Prostate gland (tissue), 2 donors: ENCODE measurements at regions not wholly inside any gene's neighbourhood (a gene's known extent, or its start where the extent isn't known, plus 50 kb on each side); places are given as distances from the start of the nearest gene placed in this dataset.
"Not testable (repeated sequence)": the region's sequence is repeated elsewhere in the genome, so short reads cannot be mapped to it uniquely, and the experiment has no call there.

Experiments used
- DNase-seq: peaks from one replicate; pipeline ENCODE4 v3.0.0-alpha.2; 2019; ENCODE audit warnings: low spot score
- H3K27ac ChIP-seq, 2 donors: fragments of 200-600 bp; sonication (generic); 2 replicates each; pipeline ENCODE4 v1.5.1; 2017 to 2019
- H3K27me3 ChIP-seq: fragments of 200-600 bp; sonication (generic); replicated peaks from 2 replicates; pipeline ENCODE4 v1.5.1; 2019; ENCODE audit not compliant: insufficient read depth
- H3K36me3 ChIP-seq, 2 donors: fragments of 200-600 bp; sonication (generic); 1 replicate in 1 of 2; 2 replicates in 1 of 2; pipeline versions ENCODE4 v1.5.1 to v1.8.1; 2017 to 2019
- H3K4me1 ChIP-seq: fragments of 200-600 bp; sonication (generic); replicated peaks from 2 replicates; pipeline ENCODE4 v1.5.1; 2019
- H3K4me3 ChIP-seq, 2 donors: fragments of 200-600 bp; sonication (generic); 2 replicates each; pipeline ENCODE4 v1.5.1; 2017 to 2019
- H3K9me3 ChIP-seq: fragments of 200-600 bp; sonication (generic); 2 replicates; pipeline ENCODE4 v1.5.1; 2017
- CTCF ChIP-seq, 4 experiments: fragments of 200-600 bp in 2 of 4; fragments of 450-650 bp in 2 of 4; sonication (generic) in 2 of 4; IDR thresholded peaks; 1 replicate in 3 of 4; 2 replicates in 1 of 4; pipeline ENCODE4 v1.5.1; 2016 to 2019; ENCODE audit warnings: antibody characterized with exemption in 4 of 4, mild to moderate bottlenecking in 2 of 4, moderate library complexity in 2 of 4
- POLR2A ChIP-seq: fragments of 450-650 bp; IDR thresholded peaks from one replicate; pipeline ENCODE4 v1.6.1; 2016; ENCODE audit warnings: antibody characterized with exemption, mild to moderate bottlenecking
- POLR2AphosphoS5 ChIP-seq: sonication (generic); formaldehyde crosslinking; IDR thresholded peaks from one replicate; pipeline ENCODE4 v1.6.1; 2017; ENCODE audit warnings: antibody characterized with exemption
- whole genome bisulfite sequencing: methylation state at CpG from one replicate; pipeline ENCODE4 v1.1.5; 2018; 5-methylcytosine and 5-hydroxymethylcytosine counted together
- intact Hi-C: fragments of 100-400 bp; cut with DNase I; formaldehyde crosslinking; loops from one replicate; pipeline ENCODE4 v1.14.2; 2022

GRCh38 chr6:120273411-120273810 lies 923.9 kb upstream of the MAN1A1 start:
- H3K9me3 ChIP-seq, result no peaks in the 10 kb centered on the region
- H3K36me3 ChIP-seq, result no peaks in the 10 kb centered on the region
- no peaks in the 10 kb centered on the region for H3K27me3 ChIP-seq
- DNase-seq, result no peak
- no peak overlapping the region for H3K27ac ChIP-seq
- intact Hi-C loops, result no loop called here
- 55% methylated on average over 3 of the region's 3 CpGs for WGBS
- no peaks in the 10 kb centered on the region for H3K4me1 ChIP-seq
- TF ChIP-seq POLR2AphosphoS5 (no peak), CTCF (IDR thresholded peaks at IDR 0.05) (no peak), POLR2A (no peak)
- H3K4me3 ChIP-seq, result no peak overlapping the region

- no peak overlapping the region for H3K4me3 ChIP-seq
- no peaks in the 10 kb centered on the region for H3K9me3 ChIP-seq
- no peak for DNase-seq
- TF ChIP-seq CTCF (IDR thresholded peaks at IDR 0.05), result no peak
- TF ChIP-seq POLR2AphosphoS5, result no peak
- no peak for TF ChIP-seq POLR2A
- H3K4me1 ChIP-seq, result no peaks in the 10 kb centered on the region
- intact Hi-C loops, result no loop called here
- H3K36me3 ChIP-seq, result no peaks in the 10 kb centered on the region
- no peak overlapping the region for H3K27ac ChIP-seq
- no peaks in the 10 kb centered on the region for H3K27me3 ChIP-seq
These were observed 922.5 kb upstream of the MAN1A1 start for GRCh38 chr6:120272038-120272437.

GRCh38 chr6:120268256-120268655 lies 918.7 kb upstream of the MAN1A1 start:
- H3K4me3 ChIP-seq, H3K36me3 ChIP-seq, H3K27ac ChIP-seq, H3K27me3 ChIP-seq, intact Hi-C loops, H3K9me3 ChIP-seq, DNase-seq, H3K4me1 ChIP-seq: not testable (repeated sequence)
- WGBS, result 100% methylated on average over 8 of the region's 9 CpGs

GRCh38 chr6:120262354-120262753 lies 912.8 kb upstream of the MAN1A1 start:
- Histone ChIP-seq H3K27ac (no peak overlapping the region), H3K36me3 (no peaks in the 10 kb centered on the region), H3K27me3 (no peaks in the 10 kb centered on the region), H3K9me3 (no peaks in the 10 kb centered on the region), H3K4me1 (no peaks in the 10 kb centered on the region), H3K4me3 (no peak overlapping the region)
- 72% methylated on average over 2 of the region's 2 CpGs for WGBS
- intact Hi-C loops, result no loop called here
- DNase-seq, result no peak
- no peak for TF ChIP-seq POLR2AphosphoS5
- TF ChIP-seq POLR2A, result no peak
- TF ChIP-seq CTCF (IDR thresholded peaks at IDR 0.05), result no peak

GRCh38 chr6:120260636-120261035 lies 911.1 kb upstream of the MAN1A1 start:
- Histone ChIP-seq H3K4me3 (no peak overlapping the region), H3K27ac (no peak overlapping the region), H3K27me3 (no peaks in the 10 kb centered on the region), H3K9me3 (no peaks in the 10 kb centered on the region), H3K36me3 (no peaks in the 10 kb centered on the region), H3K4me1 (no peaks in the 10 kb centered on the region)
- intact Hi-C loops, result no loop called here
- TF ChIP-seq POLR2AphosphoS5, result no peak
- DNase-seq, result no peak
- 54% methylated on average over 2 of the region's 2 CpGs for WGBS

- H3K27me3 ChIP-seq, result no peaks in the 10 kb centered on the region
- no peaks in the 10 kb centered on the region for H3K36me3 ChIP-seq
- H3K4me1 ChIP-seq, result no peaks in the 10 kb centered on the region
- H3K4me3 ChIP-seq, result no peak overlapping the region
- no peaks in the 10 kb centered on the region for H3K9me3 ChIP-seq
- H3K27ac ChIP-seq, result no peak overlapping the region
- TF ChIP-seq POLR2AphosphoS5, result no peak
- intact Hi-C loops, result no loop called here
- WGBS, result 91% methylated on average over 4 of the region's 4 CpGs
- no peak for DNase-seq
These were observed 905.1 kb upstream of the MAN1A1 start for GRCh38 chr6:120254651-120255050.

- TF ChIP-seq CTCF (IDR thresholded peaks at IDR 0.05), result no peak
- TF ChIP-seq POLR2AphosphoS5, result no peak
- no peak for TF ChIP-seq POLR2A
- Histone ChIP-seq H3K27ac (no peak overlapping the region), H3K4me3 (no peak overlapping the region), H3K36me3 (no peaks in the 10 kb centered on the region), H3K4me1 (no peaks in the 10 kb centered on the region), H3K27me3 (no peaks in the 10 kb centered on the region), H3K9me3 (no peaks in the 10 kb centered on the region)
- DNase-seq, result no peak
- WGBS, result 82% methylated on average over 3 of the region's 3 CpGs
- intact Hi-C loops, result no loop called here
These were observed 898.9 kb upstream of the MAN1A1 start for GRCh38 chr6:120248451-120248850.
